Mucosa of descending colon (tissue), 3 donors: ENCODE measurements at regions not wholly inside any gene's neighbourhood (a gene's known extent, or its start where the extent isn't known, plus 50 kb on each side); places are given as distances from the start of the nearest gene placed in this dataset.

ENCODE experiments used
- ATAC-seq: fragments of 200-7000 bp; cut with Tn5 transposase; one replicate; pipeline ENCODE4 v1.9.1; 2020; ENCODE audit warnings: mild to moderate bottlenecking, moderate library complexity
- DNase-seq, 3 donors: peaks; one replicate each; pipeline ENCODE4 v3.0.0-alpha.2; 2020
- H3K36me3 ChIP-seq: fragments of 200-600 bp; one replicate; pipeline ENCODE4 v1.8.0; 2021; ENCODE audit warnings: low read depth, mild to moderate bottlenecking
- H3K4me1 ChIP-seq: fragments of 200-600 bp; one replicate; pipeline ENCODE4 v1.8.0; 2021; ENCODE audit warnings: low read depth, mild to moderate bottlenecking
- H3K4me3 ChIP-seq: fragments of 200-600 bp; one replicate; pipeline ENCODE4 v1.8.0; 2021; ENCODE audit warnings: mild to moderate bottlenecking
- H3K9me3 ChIP-seq: fragments of 200-600 bp; one replicate; pipeline ENCODE4 v1.8.0; 2021; ENCODE audit warnings: mild to moderate bottlenecking
- intact Hi-C, 2 donors: fragments of 100-400 bp; cut with DNase I in 1 of 2; cut with micrococcal nuclease in 1 of 2; formaldehyde crosslinking; loops; one replicate each; pipeline versions ENCODE4 v1.11.0 to v1.11.1; 2022; cut with DNase I, micrococcal nuclease
- TF ChIP-seq, protein P1 (sequence below): fragments of 200-600 bp; IDR thresholded peaks from one replicate; pipeline ENCODE4 v1.8.0; 2022; ENCODE audit warnings: antibody characterized with exemption, mild to moderate bottlenecking
- donor health status: DM: no; HTN: no; CAD: no; lungs with moderate emphysema.
- donor health status: DM: no; HTN: no; CAD: no.
- donor health status: DM: no; HTN: yes; CAD: no.

DNA sequence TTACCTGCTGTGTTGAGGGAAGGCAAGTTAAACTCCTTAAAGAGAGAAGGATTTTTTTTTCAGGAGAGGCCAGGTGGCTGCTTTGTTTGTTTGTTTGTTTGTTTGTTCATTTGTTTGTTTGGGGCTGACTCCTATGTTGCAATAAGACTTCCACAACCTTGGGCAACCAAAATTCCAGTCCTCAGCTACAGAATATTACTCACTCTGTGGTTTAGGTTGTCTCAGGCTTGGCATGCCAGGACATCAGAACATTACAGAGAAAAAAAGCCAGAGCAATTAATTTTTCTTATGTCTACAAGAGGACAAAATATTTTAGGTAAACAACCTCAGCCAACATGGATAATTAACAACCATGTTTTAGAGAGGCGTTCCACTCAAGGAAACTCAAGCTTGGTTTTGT, 156.7 kb upstream of the ATP11B start:
- intact Hi-C loops, result no loop called here
- no peak for DNase-seq
- ATAC-seq, result no peak
- no peaks in the 10 kb centered on the region for H3K9me3 ChIP-seq
- peaks cover 23% of the 10 kb centered on the region for H3K4me1 ChIP-seq
- TF ChIP-seq, protein P1, sequence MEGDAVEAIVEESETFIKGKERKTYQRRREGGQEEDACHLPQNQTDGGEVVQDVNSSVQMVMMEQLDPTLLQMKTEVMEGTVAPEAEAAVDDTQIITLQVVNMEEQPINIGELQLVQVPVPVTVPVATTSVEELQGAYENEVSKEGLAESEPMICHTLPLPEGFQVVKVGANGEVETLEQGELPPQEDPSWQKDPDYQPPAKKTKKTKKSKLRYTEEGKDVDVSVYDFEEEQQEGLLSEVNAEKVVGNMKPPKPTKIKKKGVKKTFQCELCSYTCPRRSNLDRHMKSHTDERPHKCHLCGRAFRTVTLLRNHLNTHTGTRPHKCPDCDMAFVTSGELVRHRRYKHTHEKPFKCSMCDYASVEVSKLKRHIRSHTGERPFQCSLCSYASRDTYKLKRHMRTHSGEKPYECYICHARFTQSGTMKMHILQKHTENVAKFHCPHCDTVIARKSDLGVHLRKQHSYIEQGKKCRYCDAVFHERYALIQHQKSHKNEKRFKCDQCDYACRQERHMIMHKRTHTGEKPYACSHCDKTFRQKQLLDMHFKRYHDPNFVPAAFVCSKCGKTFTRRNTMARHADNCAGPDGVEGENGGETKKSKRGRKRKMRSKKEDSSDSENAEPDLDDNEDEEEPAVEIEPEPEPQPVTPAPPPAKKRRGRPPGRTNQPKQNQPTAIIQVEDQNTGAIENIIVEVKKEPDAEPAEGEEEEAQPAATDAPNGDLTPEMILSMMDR, result no peak
- no peaks in the 10 kb centered on the region for H3K36me3 ChIP-seq
- no peak overlapping the region for H3K4me3 ChIP-seq

DNA sequence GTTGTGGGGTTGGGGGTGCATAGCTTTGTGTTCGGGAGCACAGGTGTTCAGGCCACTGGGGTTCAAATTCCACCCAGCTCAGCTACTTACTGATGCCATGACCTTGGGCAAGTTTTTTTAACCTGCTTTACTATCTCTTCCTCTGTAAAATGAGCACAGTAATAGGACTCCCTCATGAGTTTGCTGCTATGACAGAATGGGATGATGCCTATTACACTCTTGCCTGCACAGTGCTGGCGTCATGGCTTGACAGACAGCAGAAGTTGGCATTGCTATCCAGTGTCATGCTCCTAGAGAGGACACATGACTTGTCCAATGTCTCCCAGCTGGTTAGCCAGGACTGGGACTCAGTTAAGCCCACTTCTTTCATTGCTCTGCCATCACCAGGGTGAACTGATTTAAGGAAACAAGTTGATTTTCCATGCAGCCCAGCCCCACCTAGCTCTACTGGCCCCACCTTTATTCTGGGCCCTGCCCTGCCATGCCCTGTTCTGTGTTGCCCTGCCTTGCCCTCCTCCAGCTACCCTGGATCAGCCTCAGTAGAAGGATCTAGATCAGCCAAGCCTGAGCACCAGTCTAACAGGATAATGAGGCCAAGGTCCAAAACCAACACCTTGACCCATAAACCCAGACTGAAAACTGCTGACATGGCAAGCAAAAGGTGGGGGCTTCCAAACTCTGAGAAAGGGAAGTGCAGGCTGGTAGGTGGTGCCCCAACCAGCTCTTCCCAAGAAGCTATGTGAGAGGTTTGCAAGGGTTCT, 155.8 kb upstream of the ATP11B start:
- ATAC-seq, result peak; percentile 97
- H3K36me3 ChIP-seq, result no peaks in the 10 kb centered on the region
- intact Hi-C loops, result no loop called here
- DNase-seq, result peak; percentile 77 to 79 (median 78)
- H3K4me1 ChIP-seq, result peaks cover 29% of the 10 kb centered on the region
- no peak overlapping the region for H3K4me3 ChIP-seq
- TF ChIP-seq, protein P1, result no peak
- H3K9me3 ChIP-seq, result no peaks in the 10 kb centered on the region

DNA sequence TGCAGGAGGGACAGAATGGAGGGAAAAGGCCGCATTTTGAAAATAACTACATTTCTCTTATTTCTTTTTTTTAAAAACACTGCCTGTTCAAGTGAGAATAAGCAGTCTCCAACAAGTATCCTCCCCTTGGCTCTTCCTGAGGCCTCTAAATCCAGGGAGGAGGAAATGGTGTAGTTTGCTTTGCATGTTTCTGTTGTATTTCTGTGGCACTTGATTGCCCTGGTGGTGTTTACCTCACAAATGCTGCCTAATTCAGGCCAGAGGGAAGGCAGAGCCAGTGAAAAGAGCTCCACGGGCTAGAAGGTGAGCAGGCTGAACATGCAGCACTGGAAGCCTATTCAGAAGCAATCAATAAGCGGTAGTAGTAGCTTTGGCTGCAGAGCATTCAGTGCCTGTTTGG, 149.3 kb upstream of the ATP11B start:
- H3K36me3 ChIP-seq, result no peaks in the 10 kb centered on the region
- DNase-seq (peak in 1 of 3 donors; percentile 37), ATAC-seq (peak; percentile 56)
- TF ChIP-seq, protein P1, result no peak
- intact Hi-C loops, result no loop called here
- H3K4me1 ChIP-seq, result peaks cover 22% of the 10 kb centered on the region
- no peaks in the 10 kb centered on the region for H3K9me3 ChIP-seq
- H3K4me3 ChIP-seq, result no peak overlapping the region

DNA sequence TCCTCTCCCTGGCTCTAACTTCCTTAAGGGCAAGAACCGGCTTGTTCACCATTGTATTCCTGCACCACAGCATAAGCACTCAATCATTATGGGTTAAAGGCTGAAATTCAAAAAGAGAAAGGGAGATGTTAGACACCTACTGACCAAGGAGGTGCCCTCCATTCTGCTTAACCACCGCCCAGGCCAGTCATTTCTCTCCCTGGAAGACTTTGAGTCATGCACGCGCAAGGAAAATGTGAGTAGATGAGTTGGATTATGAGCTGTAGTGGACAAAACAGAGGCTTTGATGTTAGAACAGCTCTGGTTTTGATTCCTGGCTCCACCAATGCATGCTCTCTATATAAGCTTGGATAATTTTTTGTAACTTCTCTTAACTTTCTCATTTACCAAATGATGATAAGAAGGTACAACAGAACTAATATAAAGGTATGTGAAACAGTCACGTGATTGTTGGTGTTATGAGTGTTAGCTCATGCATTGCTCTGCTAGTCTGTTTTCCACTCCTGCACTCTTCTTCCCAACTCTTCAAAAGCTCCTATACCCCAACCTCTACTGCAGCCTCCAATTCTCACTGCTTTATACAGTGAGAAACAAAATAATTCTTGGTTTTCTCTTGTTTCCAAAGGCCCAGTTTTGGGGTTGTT, 148.4 kb upstream of the ATP11B start:
- H3K4me3 ChIP-seq, result no peak overlapping the region
- intact Hi-C loops, result no loop called here
- TF ChIP-seq, protein P1, result no peak
- H3K4me1 ChIP-seq, result peaks cover 22% of the 10 kb centered on the region
- H3K9me3 ChIP-seq, result no peaks in the 10 kb centered on the region
- ATAC-seq, result peak; percentile 9
- no peak for DNase-seq
- no peaks in the 10 kb centered on the region for H3K36me3 ChIP-seq

DNA sequence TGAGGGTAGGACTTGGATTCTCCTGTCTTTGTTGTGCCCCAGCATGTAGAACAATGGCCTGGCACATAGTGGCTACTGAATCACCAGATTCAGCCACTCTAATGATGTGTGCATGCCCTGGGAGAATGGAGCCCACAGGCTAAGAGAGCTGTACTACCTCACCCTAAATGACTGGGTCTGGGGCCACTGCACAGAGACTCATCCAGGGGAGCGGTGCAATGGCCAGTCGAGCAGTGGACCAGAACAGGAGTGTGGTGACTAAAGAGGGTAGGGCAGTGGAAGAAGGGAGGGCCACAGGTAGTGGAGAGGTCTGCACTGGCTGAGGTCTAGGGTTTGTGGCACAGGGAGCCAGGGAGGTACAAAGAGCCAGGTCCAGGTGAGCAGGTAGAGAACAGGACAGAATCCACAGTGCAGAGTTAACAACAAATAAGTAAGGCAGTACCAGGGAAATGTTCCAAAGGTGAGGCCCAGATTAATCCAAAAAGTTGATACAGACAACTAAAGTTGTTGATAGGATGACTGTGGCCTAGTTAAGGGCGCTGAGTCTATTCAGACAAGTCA, 142.7 kb upstream of the ATP11B start:
- peak; percentile 54 for ATAC-seq

More for the DNA sequence above, 142.7 kb upstream of the ATP11B start:
- no peak for DNase-seq
- H3K36me3 ChIP-seq, result no peaks in the 10 kb centered on the region
- intact Hi-C loops, result no loop called here
- no peaks in the 10 kb centered on the region for H3K9me3 ChIP-seq
- TF ChIP-seq, protein P1, result no peak
- H3K4me1 ChIP-seq, result peaks cover 8% of the 10 kb centered on the region
- H3K4me3 ChIP-seq, result no peak overlapping the region
